Kidney (tissue), 13 donors: ENCODE measurements at regions not wholly inside any gene's neighbourhood (a gene's known extent, or its start where the extent isn't known, plus 50 kb on each side); places are given as distances from the start of the nearest gene placed in this dataset.

Source experiments
- DNase-seq, 5 donors: peaks; one replicate each; pipeline ENCODE4 v3.0.0-alpha.2; 2013 to 2020
- FAIRE-seq: peaks from 2 replicates; lab custom pipeline; 2012; peaks lifted over from hg19 to GRCh38; lab: Jason Lieb, UNC
- H3K27ac ChIP-seq, 2 donors: one replicate each; pipeline ENCODE4 v1.7.0; 2013; ENCODE audit warnings: low read depth in 2 of 2, low read length in 2 of 2, inconsistent platforms in 1 of 2
- H3K27me3 ChIP-seq: one replicate; pipeline ENCODE4 v1.7.1; 2013; ENCODE audit warnings: low read length, inconsistent platforms; ENCODE audit not compliant: control insufficient read depth, insufficient read depth
- H3K36me3 ChIP-seq, 3 donors: one replicate each; pipeline versions ENCODE4 v1.7.0 to v1.7.1; 2013; ENCODE audit warnings: low read length in 3 of 3, control low read depth in 1 of 3, inconsistent platforms in 1 of 3; ENCODE audit not compliant: insufficient read depth in 3 of 3, control insufficient read depth in 2 of 3
- H3K4me1 ChIP-seq, 3 donors: one replicate each; pipeline versions ENCODE4 v1.7.0 to v1.7.1; 2013; ENCODE audit warnings: low read length in 3 of 3, inconsistent platforms in 1 of 3, low read depth in 1 of 3; ENCODE audit not compliant: control insufficient read depth in 2 of 3, insufficient read depth in 2 of 3
- H3K4me3 ChIP-seq, 3 donors: one replicate each; pipeline versions ENCODE4 v1.7.0 to v1.8.1; 2013; ENCODE audit warnings: low read length in 3 of 3, control low read depth in 1 of 3, inconsistent platforms in 1 of 3
- H3K9ac ChIP-seq, 3 donors: one replicate each; pipeline versions ENCODE4 v1.7.0 to v1.7.1; 2013; ENCODE audit warnings: low read length in 3 of 3, control low read depth in 1 of 3, inconsistent platforms in 1 of 3
- H3K9me3 ChIP-seq, 3 donors: one replicate each; pipeline versions ENCODE4 v1.7.0 to v1.7.1; 2013; ENCODE audit warnings: low read length in 3 of 3, control low read depth in 1 of 3, inconsistent platforms in 1 of 3; ENCODE audit not compliant: control insufficient read depth in 2 of 3, insufficient read depth in 1 of 3
- CTCF ChIP-seq: IDR thresholded peaks from 3 replicates; pipeline ENCODE4 v1.5.1; 2012; ENCODE audit warnings: mild to moderate bottlenecking, moderate library complexity, borderline replicate concordance; ENCODE audit not compliant: insufficient read depth; ENCODE audit errors: extremely low read depth
- intact Hi-C: fragments of 100-400 bp; cut with DNase I; formaldehyde crosslinking; loops from one replicate; pipeline ENCODE4 v1.11.1; 2022
- donor health status: control.
- donor health status: control.
- donor health status: control.
- donor health status: control.
- donor health status: control.
- donor health status: DM: yes; HTN: yes; CAD: no.
- donor health status: Normal renal cell carcinoma (clear cell type).

GRCh38 chr6:4581468-4582385 lies 194.5 kb upstream of the CDYL start:
- H3K36me3 ChIP-seq: no peaks in the 10 kb centered on the region
- H3K27ac ChIP-seq: no peak overlapping the region
- H3K9me3 ChIP-seq: no peaks in the 10 kb centered on the region
- H3K4me3 ChIP-seq: no peak overlapping the region
- H3K27me3 ChIP-seq: no peaks in the 10 kb centered on the region
- intact Hi-C loops: no loop called here
- H3K4me1 ChIP-seq: no peaks in the 10 kb centered on the region
- no peak overlapping the region for H3K9ac ChIP-seq
- DNase-seq (peak in 1 of 5 donors; percentile 9), FAIRE-seq (no peak)
- TF ChIP-seq CTCF: no peak

GRCh38 chr6:4580361-4580760 lies 195.8 kb upstream of the CDYL start:
- Histone ChIP-seq H3K9me3 (no peaks in the 10 kb centered on the region), H3K27me3 (no peaks in the 10 kb centered on the region), H3K4me1 (no peaks in the 10 kb centered on the region), H3K36me3 (no peaks in the 10 kb centered on the region), H3K27ac (no peak overlapping the region), H3K9ac (no peak overlapping the region), H3K4me3 (no peak overlapping the region)
- FAIRE-seq (no peak), DNase-seq (no peak)
- intact Hi-C loops: no loop called here
- TF ChIP-seq CTCF: no peak

- Histone ChIP-seq H3K27ac (no peak overlapping the region), H3K9me3 (no peaks in the 10 kb centered on the region), H3K4me1 (no peaks in the 10 kb centered on the region), H3K36me3 (no peaks in the 10 kb centered on the region), H3K9ac (no peak overlapping the region), H3K4me3 (no peak overlapping the region), H3K27me3 (no peaks in the 10 kb centered on the region)
- no peak for TF ChIP-seq CTCF
- intact Hi-C loops: no loop called here
- no peak for FAIRE-seq
- DNase-seq: peak in 1 of 5 donors; percentile 44
These were observed 198.8 kb upstream of the CDYL start for GRCh38 chr6:4577406-4577805.
